GM21717 (cell line): ENCODE measurements at regions not wholly inside any gene's neighbourhood (a gene's known extent, or its start where the extent isn't known, plus 50 kb on each side); places are given as distances from the start of the nearest gene placed in this dataset.

Source experiments
- ATAC-seq: cut with Tn5 transposase; IDR thresholded peaks from one replicate; pipeline ENCODE4 v1.9.1; 2021; ENCODE audit warnings: mild to moderate bottlenecking, moderate library complexity; ENCODE audit not compliant: unreplicated experiment

- no peak for ATAC-seq
Observed at GRCh38 chr11:112770487-112770886, 190.7 kb upstream of the NCAM1 start.

GRCh38 chr11:112771851-112772250 lies 189.4 kb upstream of the NCAM1 start:
- no peak for ATAC-seq

GRCh38 chr11:112773264-112773663 lies 188.0 kb upstream of the NCAM1 start:
- no peak for ATAC-seq

GRCh38 chr11:112776834-112777233 lies 184.4 kb upstream of the NCAM1 start:
- no peak for ATAC-seq

GRCh38 chr11:112777283-112777751 lies 183.9 kb upstream of the NCAM1 start:
- ATAC-seq: no peak

GRCh38 chr11:112778091-112778876 lies 182.9 kb upstream of the NCAM1 start:
- ATAC-seq: no peak

- ATAC-seq: no peak
Observed at GRCh38 chr11:112778877-112779266, 182.3 kb upstream of the NCAM1 start.

- ATAC-seq: no peak
Observed at GRCh38 chr11:112780351-112781087, 180.7 kb upstream of the NCAM1 start.

GRCh38 chr11:112783945-112784322 lies 177.3 kb upstream of the NCAM1 start:
- ATAC-seq: no peak

- ATAC-seq: no peak
Observed at GRCh38 chr11:112784323-112785073, 176.7 kb upstream of the NCAM1 start.

GRCh38 chr11:112785149-112785548 lies 176.1 kb upstream of the NCAM1 start:
- ATAC-seq: no peak

GRCh38 chr11:112785719-112786118 lies 175.5 kb upstream of the NCAM1 start:
- ATAC-seq: no peak

GRCh38 chr11:112786196-112786595 lies 175.0 kb upstream of the NCAM1 start:
- ATAC-seq: no peak

- no peak for ATAC-seq
Observed at GRCh38 chr11:112786886-112787530, 174.2 kb upstream of the NCAM1 start.

GRCh38 chr11:112789481-112789880 lies 171.7 kb upstream of the NCAM1 start:
- no peak for ATAC-seq

- ATAC-seq: no peak
Observed at GRCh38 chr11:112790286-112790685, 170.9 kb upstream of the NCAM1 start.

GRCh38 chr11:112792070-112792469 lies 169.2 kb upstream of the NCAM1 start:
- no peak for ATAC-seq

- ATAC-seq: no peak
Observed at GRCh38 chr11:112793416-112793815, 167.8 kb upstream of the NCAM1 start.

- no peak for ATAC-seq
Observed at GRCh38 chr11:112794331-112794846, 166.8 kb upstream of the NCAM1 start.

GRCh38 chr11:112795142-112795815 lies 165.9 kb upstream of the NCAM1 start:
- ATAC-seq: peak; percentile 46
